ENCODE measurements at regions not wholly inside any gene's neighbourhood (a gene's known extent, or its start where the extent isn't known, plus 50 kb on each side); places are given as distances from the start of the nearest gene placed in this dataset.

DNA sequence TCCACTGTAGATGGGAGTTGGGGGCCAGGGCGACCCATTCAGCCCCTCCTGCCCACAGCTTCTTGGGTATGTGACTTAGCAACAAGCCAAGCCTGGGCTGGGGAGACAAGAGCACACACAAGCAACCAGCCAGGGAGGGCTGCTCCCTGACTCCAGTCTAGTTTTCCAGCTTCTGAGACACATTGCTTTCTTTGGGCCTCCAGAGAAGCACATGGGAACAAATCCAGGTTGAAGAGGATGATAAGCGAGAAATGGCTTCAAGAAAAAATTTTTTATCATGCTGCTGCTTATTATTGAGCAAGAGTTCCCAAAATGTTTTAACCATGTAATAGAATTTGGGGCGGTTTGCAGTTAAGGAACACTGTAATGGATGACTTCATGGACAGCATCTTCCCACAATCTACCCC is 173.7 kb downstream of the SOX9 start:
- TF ChIP-seq SIN3A (IDR thresholded peaks at IDR 0.05; ENCODE audit: borderline replicate concordance, insufficient read depth, low read length) = no peak
- no peak for TF ChIP-seq TAF1 (IDR thresholded peaks at IDR 0.05; ENCODE audit: borderline replicate concordance, insufficient read depth, low read length)
- no peak for TF ChIP-seq FOXP2 (optimal IDR thresholded peaks at IDR 0.05; ENCODE audit: borderline replicate concordance, extremely low read depth, extremely low read length, insufficient read depth)
- TF ChIP-seq, protein P1, sequence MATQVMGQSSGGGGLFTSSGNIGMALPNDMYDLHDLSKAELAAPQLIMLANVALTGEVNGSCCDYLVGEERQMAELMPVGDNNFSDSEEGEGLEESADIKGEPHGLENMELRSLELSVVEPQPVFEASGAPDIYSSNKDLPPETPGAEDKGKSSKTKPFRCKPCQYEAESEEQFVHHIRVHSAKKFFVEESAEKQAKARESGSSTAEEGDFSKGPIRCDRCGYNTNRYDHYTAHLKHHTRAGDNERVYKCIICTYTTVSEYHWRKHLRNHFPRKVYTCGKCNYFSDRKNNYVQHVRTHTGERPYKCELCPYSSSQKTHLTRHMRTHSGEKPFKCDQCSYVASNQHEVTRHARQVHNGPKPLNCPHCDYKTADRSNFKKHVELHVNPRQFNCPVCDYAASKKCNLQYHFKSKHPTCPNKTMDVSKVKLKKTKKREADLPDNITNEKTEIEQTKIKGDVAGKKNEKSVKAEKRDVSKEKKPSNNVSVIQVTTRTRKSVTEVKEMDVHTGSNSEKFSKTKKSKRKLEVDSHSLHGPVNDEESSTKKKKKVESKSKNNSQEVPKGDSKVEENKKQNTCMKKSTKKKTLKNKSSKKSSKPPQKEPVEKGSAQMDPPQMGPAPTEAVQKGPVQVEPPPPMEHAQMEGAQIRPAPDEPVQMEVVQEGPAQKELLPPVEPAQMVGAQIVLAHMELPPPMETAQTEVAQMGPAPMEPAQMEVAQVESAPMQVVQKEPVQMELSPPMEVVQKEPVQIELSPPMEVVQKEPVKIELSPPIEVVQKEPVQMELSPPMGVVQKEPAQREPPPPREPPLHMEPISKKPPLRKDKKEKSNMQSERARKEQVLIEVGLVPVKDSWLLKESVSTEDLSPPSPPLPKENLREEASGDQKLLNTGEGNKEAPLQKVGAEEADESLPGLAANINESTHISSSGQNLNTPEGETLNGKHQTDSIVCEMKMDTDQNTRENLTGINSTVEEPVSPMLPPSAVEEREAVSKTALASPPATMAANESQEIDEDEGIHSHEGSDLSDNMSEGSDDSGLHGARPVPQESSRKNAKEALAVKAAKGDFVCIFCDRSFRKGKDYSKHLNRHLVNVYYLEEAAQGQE (IDR thresholded peaks at IDR 0.05; ENCODE audit: insufficient read depth in 1 of 2, low read depth in 2 of 2, low read length in 2 of 2) = no peak
- TF ChIP-seq POLR2AphosphoS5 (IDR thresholded peaks at IDR 0.05; ENCODE audit: low read depth, low read length) = no peak

DNA sequence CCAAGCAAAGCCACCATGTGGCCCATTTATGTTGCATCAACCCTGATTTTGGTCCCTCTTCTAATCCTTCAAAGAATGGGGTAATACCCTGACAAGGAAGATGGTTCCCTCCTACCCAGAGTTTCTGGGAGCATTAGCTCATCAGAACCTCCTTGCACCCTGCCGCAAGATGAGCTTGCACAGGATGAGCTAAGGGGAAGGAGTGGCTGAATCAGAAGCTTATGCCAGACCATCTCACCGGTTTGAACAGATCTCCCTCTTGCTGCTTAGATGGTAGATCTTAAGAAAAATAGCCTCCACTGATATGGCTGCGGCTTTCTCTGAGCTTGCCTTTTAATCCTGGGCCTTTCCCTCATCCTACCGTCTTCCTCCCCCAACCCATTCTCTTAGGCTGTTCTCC is 175.1 kb downstream of the SOX9 start:
- TF ChIP-seq POLR2AphosphoS5 (IDR thresholded peaks at IDR 0.05; ENCODE audit: low read depth, low read length) (no peak), FOXP2 (optimal IDR thresholded peaks at IDR 0.05; ENCODE audit: borderline replicate concordance, extremely low read depth, extremely low read length, insufficient read depth) (no peak), SIN3A (IDR thresholded peaks at IDR 0.05; ENCODE audit: borderline replicate concordance, insufficient read depth, low read length) (no peak), TAF1 (IDR thresholded peaks at IDR 0.05; ENCODE audit: borderline replicate concordance, insufficient read depth, low read length) (no peak)
- TF ChIP-seq, protein P1 (IDR thresholded peaks at IDR 0.05; ENCODE audit: insufficient read depth in 1 of 2, low read depth in 2 of 2, low read length in 2 of 2) = no peak

DNA sequence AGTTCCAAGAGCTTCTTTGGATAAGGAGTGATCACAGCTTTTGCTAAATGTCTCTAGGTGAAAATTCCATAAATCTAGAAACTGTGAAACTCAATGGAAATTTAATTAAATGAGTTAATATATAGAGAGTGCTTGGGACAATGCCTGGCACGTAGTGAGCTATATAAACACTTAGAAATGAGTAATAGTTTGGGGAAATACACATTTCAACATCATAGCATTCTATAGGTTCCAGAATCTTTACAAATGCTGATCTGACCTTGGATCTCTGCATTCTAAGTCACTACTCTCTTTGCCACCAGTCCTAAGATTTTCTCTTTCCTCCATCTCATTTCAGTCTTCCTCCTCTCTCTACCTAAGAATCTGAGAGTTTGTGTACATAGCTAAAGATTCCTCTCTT is 175.6 kb downstream of the SOX9 start:
- TF ChIP-seq FOXP2 (optimal IDR thresholded peaks at IDR 0.05; ENCODE audit: borderline replicate concordance, extremely low read depth, extremely low read length, insufficient read depth) (no peak), TAF1 (IDR thresholded peaks at IDR 0.05; ENCODE audit: borderline replicate concordance, insufficient read depth, low read length) (no peak), SIN3A (IDR thresholded peaks at IDR 0.05; ENCODE audit: borderline replicate concordance, insufficient read depth, low read length) (no peak), POLR2AphosphoS5 (IDR thresholded peaks at IDR 0.05; ENCODE audit: low read depth, low read length) (no peak)
- TF ChIP-seq, protein P1 (IDR thresholded peaks at IDR 0.05; ENCODE audit: insufficient read depth in 1 of 2, low read depth in 2 of 2, low read length in 2 of 2) = no peak

DNA sequence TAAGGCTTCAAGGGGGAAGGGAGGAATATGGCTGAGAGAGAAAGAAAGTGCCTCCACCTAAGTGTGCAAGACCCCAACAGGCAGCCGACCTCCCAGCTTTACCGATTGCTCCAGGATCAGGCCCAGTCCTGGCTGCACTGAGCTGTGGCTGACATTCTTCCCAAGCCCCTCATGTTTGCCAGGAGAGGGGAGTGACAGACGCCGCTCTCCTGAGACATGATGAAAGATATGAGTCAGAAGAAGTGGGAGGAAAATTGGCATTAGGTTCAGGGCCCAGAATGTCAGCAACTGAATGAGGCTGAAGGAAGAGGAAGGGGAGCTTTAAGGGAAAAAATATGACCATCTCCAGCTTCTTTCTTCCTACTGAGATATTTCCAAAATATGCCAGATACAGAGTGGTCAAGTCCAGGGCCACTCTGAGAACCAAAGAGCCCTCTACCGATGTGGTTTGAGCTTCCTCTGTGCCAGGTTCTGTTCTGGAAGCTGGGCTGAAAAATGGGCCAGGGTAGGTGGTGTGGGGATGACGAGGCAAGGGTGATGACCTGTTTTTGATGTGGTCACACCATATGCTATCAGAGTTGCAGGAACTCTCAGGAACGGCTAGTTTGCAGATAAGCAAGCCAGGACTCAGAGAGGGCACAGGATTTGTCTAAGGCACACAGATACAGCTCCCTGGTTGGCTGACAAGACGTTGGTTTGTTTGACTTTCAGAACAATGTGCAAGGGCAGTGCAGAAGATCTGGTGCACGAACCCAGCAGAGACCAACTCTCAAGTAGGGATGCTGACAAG is 176.7 kb downstream of the SOX9 start:
- TF ChIP-seq FOXP2 (optimal IDR thresholded peaks at IDR 0.05; ENCODE audit: borderline replicate concordance, extremely low read depth, extremely low read length, insufficient read depth) = no peak
- TF ChIP-seq, protein P1 (IDR thresholded peaks at IDR 0.05; ENCODE audit: insufficient read depth in 1 of 2, low read depth in 2 of 2, low read length in 2 of 2) = no peak
- no peak for TF ChIP-seq SIN3A (IDR thresholded peaks at IDR 0.05; ENCODE audit: borderline replicate concordance, insufficient read depth, low read length)
- no peak for TF ChIP-seq POLR2AphosphoS5 (IDR thresholded peaks at IDR 0.05; ENCODE audit: low read depth, low read length)
- TF ChIP-seq TAF1 (IDR thresholded peaks at IDR 0.05; ENCODE audit: borderline replicate concordance, insufficient read depth, low read length) = no peak

Data from PFSK-1 (cell line).